Caco-2 (cell line): ENCODE measurements at regions not wholly inside any gene's neighbourhood (a gene's known extent, or its start where the extent isn't known, plus 50 kb on each side); places are given as distances from the start of the nearest gene placed in this dataset.

Source experiments
- BruUV-seq: library from RNA; stranded (reverse); fragments of 400-500 nt; replicated peaks from 2 replicates; lab custom pipeline; 2021; lab: Mats Ljungman, UMichigan
- CTCF ChIA-PET: fragments of 300-600 bp; sonication (Branson Sonifier 250); formaldehyde crosslinking; loops from one replicate; lab custom pipeline; 2022; ENCODE audit warnings: antibody characterized with exemption; lab: Charles Lee
- POLR2A ChIA-PET: fragments of 300-600 bp; sonication (Branson Sonifier 250); formaldehyde crosslinking; loops from one replicate; lab custom pipeline; 2022; ENCODE audit warnings: antibody characterized with exemption; lab: Charles Lee
- DNase-seq, 2 experiments: peaks; one replicate each; pipeline versions ENCODE4 v3.0.0 to v3.0.0-alpha.2; 2020 to 2022
- H3K27me3 ChIP-seq: replicated peaks from 2 replicates; pipeline ENCODE4 v1.6.0; 2011; ENCODE audit warnings: low read length; ENCODE audit not compliant: control insufficient read depth, insufficient read depth
- H3K36me3 ChIP-seq: 2 replicates; pipeline ENCODE4 v1.5.1; 2011; ENCODE audit warnings: low read length; ENCODE audit not compliant: control insufficient read depth, insufficient read depth
- H3K4me1 ChIP-seq: fragments of 250-450 bp; sonication (Bioruptor Pico); 2 replicates; pipeline ENCODE4 v1.5.1; 2020; ENCODE audit warnings: mild to moderate bottlenecking
- H3K4me3 ChIP-seq: 2 replicates; pipeline ENCODE4 v1.5.1; 2011; ENCODE audit warnings: low read depth, mild to moderate bottlenecking, control low read depth, low read length
- H3K9me3 ChIP-seq: fragments of 250-450 bp; sonication (Bioruptor Pico); 2 replicates; pipeline ENCODE4 v1.5.1; 2020; ENCODE audit warnings: mild to moderate bottlenecking, moderate library complexity
- H3K27ac Mint-ChIP-seq: one replicate; pipeline ENCODE4 v1.8.0; 2022; ENCODE audit warnings: mixed read lengths; ENCODE audit not compliant: unreplicated experiment
- H3K27me3 Mint-ChIP-seq: one replicate; pipeline ENCODE4 v1.8.0; 2022; ENCODE audit warnings: mixed read lengths; ENCODE audit not compliant: insufficient read depth, unreplicated experiment
- H3K36me3 Mint-ChIP-seq: one replicate; pipeline ENCODE4 v1.8.0; 2022; ENCODE audit warnings: mild to moderate bottlenecking, mixed read lengths; ENCODE audit not compliant: insufficient read depth, unreplicated experiment
- H3K4me1 Mint-ChIP-seq: one replicate; pipeline ENCODE4 v1.8.0; 2022; ENCODE audit warnings: low read depth, mixed read lengths; ENCODE audit not compliant: unreplicated experiment
- H3K4me3 Mint-ChIP-seq: one replicate; pipeline ENCODE4 v1.8.0; 2022; ENCODE audit warnings: mild to moderate bottlenecking, moderate library complexity, mixed read lengths; ENCODE audit not compliant: unreplicated experiment
- H3K9me3 Mint-ChIP-seq: one replicate; pipeline ENCODE4 v1.8.0; 2022; ENCODE audit warnings: mixed read lengths; ENCODE audit not compliant: unreplicated experiment
- CTCF ChIP-seq, 2 experiments: fragments of 200-600 bp in 1 of 2; IDR thresholded peaks; 1 replicate in 1 of 2; 2 replicates in 1 of 2; pipeline versions ENCODE4 v1.5.1 to v1.8.0; 2011 to 2022; ENCODE audit warnings: antibody characterized with exemption in 1 of 2, control low read depth in 1 of 2, inconsistent platforms in 1 of 2, low read depth in 1 of 2, low read length in 1 of 2, mild to moderate bottlenecking in 1 of 2, moderate library complexity in 1 of 2; ENCODE audit not compliant: insufficient read depth in 1 of 2, severe bottlenecking in 1 of 2, unreplicated experiment in 1 of 2
- intact Hi-C: fragments of 100-400 bp; cut with micrococcal nuclease; formaldehyde crosslinking; loops from one replicate; pipeline ENCODE4 v1.10.0; 2022; ENCODE audit not compliant: unreplicated experiment

- POLR2A ChIA-PET = no interaction called here
- Mint-ChIP-seq H3K36me3 (no peaks in the 10 kb centered on the region), H3K9me3 (no peaks in the 10 kb centered on the region), H3K27ac (no peak overlapping the region), H3K4me3 (no peak overlapping the region), H3K4me1 (peaks cover 13% of the 10 kb centered on the region), H3K27me3 (no peaks in the 10 kb centered on the region)
- H3K36me3 ChIP-seq = no peaks in the 10 kb centered on the region
- peaks cover 38% of the 10 kb centered on the region for H3K4me1 ChIP-seq
- no peak overlapping the region for H3K4me3 ChIP-seq
- BruUV-seq = no TSS peak
- TF ChIP-seq CTCF (IDR thresholded peaks at IDR 0.05; ENCODE audit: insufficient read depth in 1 of 2, low read depth in 1 of 2, low read length in 1 of 2, severe bottlenecking in 1 of 2, unreplicated experiment in 1 of 2) = no peak
- no peaks in the 10 kb centered on the region for H3K27me3 ChIP-seq
- intact Hi-C loops = loop anchor here (1.0 to 5.0 kb wide), 2 partner anchors 69 to 115 kb away; no protein-coding TSS in a partner anchor
- peak in 1 of 2 experiments; percentile 1 for DNase-seq
- H3K9me3 ChIP-seq = no peaks in the 10 kb centered on the region
- CTCF ChIA-PET = no interaction called here
These were observed 68.4 kb upstream of the MAGI3 start for GRCh38 chr1:113321771-113322387.

- no TSS peak for BruUV-seq
- intact Hi-C loops = loop anchor here (5.0 kb wide), 1 partner anchor 115 kb away; no protein-coding TSS in a partner anchor
- POLR2A ChIA-PET = no interaction called here
- no peaks in the 10 kb centered on the region for H3K36me3 ChIP-seq
- DNase-seq = no peak
- no peaks in the 10 kb centered on the region for H3K9me3 Mint-ChIP-seq
- H3K27ac Mint-ChIP-seq = no peak overlapping the region
- H3K9me3 ChIP-seq = no peaks in the 10 kb centered on the region
- H3K36me3 Mint-ChIP-seq = no peaks in the 10 kb centered on the region
- peaks cover 13% of the 10 kb centered on the region for H3K4me1 Mint-ChIP-seq
- no peaks in the 10 kb centered on the region for H3K27me3 ChIP-seq
- H3K4me3 ChIP-seq = no peak overlapping the region
- TF ChIP-seq CTCF (IDR thresholded peaks at IDR 0.05; ENCODE audit: insufficient read depth in 1 of 2, low read depth in 1 of 2, low read length in 1 of 2, severe bottlenecking in 1 of 2, unreplicated experiment in 1 of 2) = no peak
- H3K4me1 ChIP-seq = peaks cover 38% of the 10 kb centered on the region
- H3K27me3 Mint-ChIP-seq = no peaks in the 10 kb centered on the region
- H3K4me3 Mint-ChIP-seq = no peak overlapping the region
- CTCF ChIA-PET = no interaction called here
These were observed 67.9 kb upstream of the MAGI3 start for GRCh38 chr1:113322439-113322838.

DNA sequence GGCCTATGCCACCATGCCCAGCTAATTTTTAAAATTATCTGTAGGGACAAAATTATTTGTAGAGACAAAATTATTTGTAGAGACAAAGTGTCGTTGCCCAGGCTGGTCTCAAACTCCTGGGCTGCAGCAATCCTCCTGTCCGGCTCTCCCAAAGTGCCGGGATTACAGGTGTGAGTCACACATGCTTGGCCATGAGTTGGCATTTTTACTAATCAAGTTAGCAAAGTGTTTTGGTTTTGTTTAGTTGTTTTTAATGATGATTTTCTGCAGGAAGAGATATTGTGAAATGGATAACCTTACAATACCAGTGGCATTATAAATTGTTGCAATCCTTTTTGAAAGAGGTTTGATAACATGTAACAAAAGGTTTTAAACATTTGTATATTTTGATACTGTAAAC lies 65.3 kb upstream of the MAGI3 start:
- Mint-ChIP-seq H3K27ac (peak overlapping the region; percentile 69), H3K36me3 (no peaks in the 10 kb centered on the region), H3K9me3 (no peaks in the 10 kb centered on the region), H3K4me3 (no peak overlapping the region), H3K27me3 (no peaks in the 10 kb centered on the region), H3K4me1 (peaks cover 9% of the 10 kb centered on the region)
- H3K4me1 ChIP-seq = peaks cover 37% of the 10 kb centered on the region
- no peak for DNase-seq
- H3K4me3 ChIP-seq = no peak overlapping the region
- no peaks in the 10 kb centered on the region for H3K27me3 ChIP-seq
- BruUV-seq = no TSS peak
- POLR2A ChIA-PET = no interaction called here
- intact Hi-C loops = no loop called here
- no peak for TF ChIP-seq CTCF (IDR thresholded peaks at IDR 0.05; ENCODE audit: insufficient read depth in 1 of 2, low read depth in 1 of 2, low read length in 1 of 2, severe bottlenecking in 1 of 2, unreplicated experiment in 1 of 2)
- H3K36me3 ChIP-seq = no peaks in the 10 kb centered on the region
- no peaks in the 10 kb centered on the region for H3K9me3 ChIP-seq
- CTCF ChIA-PET = no interaction called here
